ENCODE measurements at regions not wholly inside any gene's neighbourhood (a gene's known extent, or its start where the extent isn't known, plus 50 kb on each side); places are given as distances from the start of the nearest gene placed in this dataset.

GRCh38 chr18:10012526-10012925 is 98.7 kb downstream of the VAPA start (continued):
- TF ChIP-seq ZNF704 (tag by site-specific recombination; IDR thresholded peaks at IDR 0.05) (no peak), ZNF76 (tag by site-specific recombination; IDR thresholded peaks at IDR 0.05; ENCODE audit: borderline replicate concordance, low read depth) (no peak), ATF2 (tag by site-specific recombination; IDR thresholded peaks at IDR 0.05; ENCODE audit: low read depth) (no peak), ZXDB (tag by site-specific recombination; IDR thresholded peaks at IDR 0.05) (no peak)

GRCh38 chr18:10013621-10014543 is 100.1 kb downstream of the VAPA start:
- no peak overlapping the region for H3K4me3 ChIP-seq (ENCODE audit: low read depth, low read length)
- CTCF ChIA-PET = interaction anchor here (1.4 kb wide), 1 partner anchor 13 kb away, joined by 3 read pairs; no protein-coding TSS in a partner anchor
- TF ChIP-seq GLIS2 (tag by site-specific recombination; IDR thresholded peaks at IDR 0.05) (no peak), ZNF76 (tag by site-specific recombination; IDR thresholded peaks at IDR 0.05; ENCODE audit: borderline replicate concordance, low read depth) (no peak)
- no peaks in the 10 kb centered on the region for H3K9me3 ChIP-seq (ENCODE audit: control insufficient read depth, insufficient read depth, low read depth, low read length)
- no peak overlapping the region for H3K27ac ChIP-seq (ENCODE audit: extremely low read depth, low read depth, low read length)
- POLR2A ChIA-PET = no interaction called here
- no peaks in the 10 kb centered on the region for H3K36me3 ChIP-seq (ENCODE audit: control insufficient read depth in 2 of 2, insufficient read depth in 1 of 2, low read length in 2 of 2)
- H3K4me1 ChIP-seq (ENCODE audit: control insufficient read depth, insufficient read depth, low read length) = no peaks in the 10 kb centered on the region

GRCh38 chr18:10015288-10015701 is 101.5 kb downstream of the VAPA start:
- TF ChIP-seq MYNN (tag by site-specific recombination; IDR thresholded peaks at IDR 0.05; ENCODE audit: borderline replicate concordance) (peak; percentile 75), ZNF560 (tag by site-specific recombination; IDR thresholded peaks at IDR 0.05; ENCODE audit: borderline replicate concordance) (no peak)
- CTCF ChIA-PET = interaction anchor here (0.7 to 2.2 kb wide), 3 partner anchors 44 to 125 kb away, joined by 3 to 7 read pairs (median 3); no protein-coding TSS in a partner anchor
- peaks cover 1% of the 10 kb centered on the region; the same call in 1 of the 2 replicates for H3K4me1 ChIP-seq (ENCODE audit: control insufficient read depth, insufficient read depth, low read length)
- H3K36me3 ChIP-seq (ENCODE audit: control insufficient read depth in 2 of 2, insufficient read depth in 1 of 2, low read length in 2 of 2) = no peaks in the 10 kb centered on the region
- no peak overlapping the region for H3K27ac ChIP-seq (ENCODE audit: extremely low read depth, low read depth, low read length)
- POLR2A ChIA-PET = no interaction called here
- H3K9me3 ChIP-seq (ENCODE audit: control insufficient read depth, insufficient read depth, low read depth, low read length) = no peaks in the 10 kb centered on the region
- H3K4me3 ChIP-seq (ENCODE audit: low read depth, low read length) = no peak overlapping the region

- Histone ChIP-seq H3K36me3 (ENCODE audit: control insufficient read depth in 2 of 2, insufficient read depth in 1 of 2, low read length in 2 of 2) (no peaks in the 10 kb centered on the region), H3K4me1 (ENCODE audit: control insufficient read depth, insufficient read depth, low read length) (peaks cover 3% of the 10 kb centered on the region; the same call in 1 of the 2 replicates), H3K9me3 (ENCODE audit: control insufficient read depth, insufficient read depth, low read depth, low read length) (no peaks in the 10 kb centered on the region), H3K4me3 (ENCODE audit: low read depth, low read length) (no peak overlapping the region), H3K27ac (ENCODE audit: extremely low read depth, low read depth, low read length) (no peak overlapping the region)
- ChIA-PET CTCF (interaction anchor here (0.7 to 2.2 kb wide), 7 partner anchors 10 to 427 kb away, joined by 3 to 7 read pairs (median 3); no protein-coding TSS in a partner anchor), POLR2A (no interaction called here)
- no peak for TF ChIP-seq ZNF426 (tag by site-specific recombination; IDR thresholded peaks at IDR 0.05)
- no peak for TF ChIP-seq ZNF10 (tag by site-specific recombination; IDR thresholded peaks at IDR 0.05)
- TF ChIP-seq ZNF645 (tag by site-specific recombination; IDR thresholded peaks at IDR 0.05) = no peak
- no peak for TF ChIP-seq ZNF513 (tag by site-specific recombination; IDR thresholded peaks at IDR 0.05)
- peak; percentile 62; the same call in 1 of the 2 replicates for TF ChIP-seq CTCF (tag by site-specific recombination; IDR thresholded peaks at IDR 0.05)
Observed at GRCh38 chr18:10015941-10016819, 102.4 kb downstream of the VAPA start.
